Endothelial cell of umbilical vein (primary cell): ENCODE measurements at regions not wholly inside any gene's neighbourhood (a gene's known extent, or its start where the extent isn't known, plus 50 kb on each side); places are given as distances from the start of the nearest gene placed in this dataset.

Source experiments
- CTCF ChIP-seq, 2 donors: IDR thresholded peaks; 1 replicate in 1 of 2; 2 replicates in 1 of 2; pipeline ENCODE4 v1.5.1; 2011; ENCODE audit warnings: low read length in 2 of 2, mild to moderate bottlenecking in 2 of 2, moderate library complexity in 2 of 2, control low read depth in 1 of 2, inconsistent platforms in 1 of 2, low read depth in 1 of 2; ENCODE audit not compliant: insufficient read depth in 1 of 2; ENCODE audit errors: extremely low read depth in 1 of 2
- EZH2 ChIP-seq: IDR thresholded peaks from 2 replicates; pipeline ENCODE4 v1.6.1; 2012; ENCODE audit warnings: borderline replicate concordance, low read depth, mild to moderate bottlenecking, moderate library complexity, low read length, inconsistent platforms; ENCODE audit not compliant: severe bottlenecking
- FOS ChIP-seq: IDR thresholded peaks from 2 replicates; pipeline ENCODE4 v1.6.1; 2011; ENCODE audit warnings: mild to moderate bottlenecking, low read length, moderate library complexity, borderline replicate concordance; ENCODE audit not compliant: insufficient read depth
- GATA2 ChIP-seq: IDR thresholded peaks from 2 replicates; pipeline ENCODE4 v1.7.0; 2011; ENCODE audit warnings: low read depth, mild to moderate bottlenecking, moderate library complexity, mixed read lengths, low read length; ENCODE audit not compliant: insufficient read length, insufficient read depth
- JUN ChIP-seq: IDR thresholded peaks from 2 replicates; pipeline ENCODE4 v1.6.1; 2011; ENCODE audit warnings: borderline replicate concordance, low read depth; ENCODE audit not compliant: insufficient read length, insufficient read depth
- MAX ChIP-seq: IDR thresholded peaks from 2 replicates; pipeline ENCODE4 v1.6.1; 2011; ENCODE audit not compliant: insufficient read depth, insufficient read length
- POLR2A ChIP-seq: IDR thresholded peaks from 2 replicates; pipeline ENCODE4 v1.6.1; 2012; ENCODE audit warnings: low read depth, mild to moderate bottlenecking, control low read depth, low read length
- POLR2AphosphoS5 ChIP-seq: IDR thresholded peaks from 2 replicates; pipeline ENCODE4 v1.6.1; 2012; ENCODE audit warnings: low read depth, mild to moderate bottlenecking, control low read depth, low read length, moderate library complexity; ENCODE audit not compliant: insufficient read depth

GRCh38 chr13:87893186-87893585 is 222.0 kb downstream of the SLITRK5 start:
- TF ChIP-seq CTCF (IDR thresholded peaks at IDR 0.05; ENCODE audit: extremely low read depth in 1 of 2, insufficient read depth in 1 of 2, low read depth in 1 of 2, low read length in 2 of 2) (no peak), POLR2A (no peak), EZH2 (no peak), MAX (no peak), POLR2AphosphoS5 (no peak), GATA2 (no peak), FOS (no peak), JUN (no peak)
